Glomerular visceral epithelial cell (primary cell): ENCODE measurements at regions not wholly inside any gene's neighbourhood (a gene's known extent, or its start where the extent isn't known, plus 50 kb on each side); places are given as distances from the start of the nearest gene placed in this dataset.
"Not testable (repeated sequence)": the region's sequence is repeated elsewhere in the genome, so short reads cannot be mapped to it uniquely, and the experiment has no call there.

ENCODE experiments used
- DNase-seq: peaks from one replicate; pipeline ENCODE4 v3.0.0-alpha.2; 2016; ENCODE audit errors: extremely low spot score

GRCh38 chr5:125461641-125462072 is 715.2 kb upstream of the ZNF608 start:
- no peak for DNase-seq

- no peak for DNase-seq
Measured at GRCh38 chr5:125463466-125464092, 717.1 kb upstream of the ZNF608 start.

- DNase-seq: no peak
Measured at GRCh38 chr5:125464847-125465432, 718.5 kb upstream of the ZNF608 start.

- no peak for DNase-seq
Measured at GRCh38 chr5:125465703-125466102, 719.3 kb upstream of the ZNF608 start.

- no peak for DNase-seq
Measured at GRCh38 chr5:125467222-125467621, 720.8 kb upstream of the ZNF608 start.

- no peak for DNase-seq
Measured at GRCh38 chr5:125470280-125470902, 724.0 kb upstream of the ZNF608 start.

GRCh38 chr5:125476901-125477585 is 730.6 kb upstream of the ZNF608 start:
- no peak for DNase-seq

GRCh38 chr5:125477586-125477975 is 731.1 kb upstream of the ZNF608 start:
- DNase-seq: no peak

- no peak for DNase-seq
Measured at GRCh38 chr5:125478599-125478998, 732.2 kb upstream of the ZNF608 start.

GRCh38 chr5:125480911-125481310 is 734.5 kb upstream of the ZNF608 start:
- DNase-seq: no peak

- DNase-seq: no peak
Measured at GRCh38 chr5:125481506-125482465, 735.3 kb upstream of the ZNF608 start.

- no peak for DNase-seq
Measured at GRCh38 chr5:125483609-125484008, 737.2 kb upstream of the ZNF608 start.

GRCh38 chr5:125484272-125484741 is 737.9 kb upstream of the ZNF608 start:
- DNase-seq: peak; percentile 85

- DNase-seq: peak; percentile 94
Measured at GRCh38 chr5:125484742-125485641, 738.6 kb upstream of the ZNF608 start.

GRCh38 chr5:125485771-125486170 is 739.3 kb upstream of the ZNF608 start:
- no peak for DNase-seq

GRCh38 chr5:125486634-125487033 is 740.2 kb upstream of the ZNF608 start:
- DNase-seq: peak; percentile 44

- no peak for DNase-seq
Measured at GRCh38 chr5:125487231-125487630, 740.8 kb upstream of the ZNF608 start.

- not testable (repeated sequence) for DNase-seq
Measured at GRCh38 chr5:125487652-125488051, 741.2 kb upstream of the ZNF608 start.

GRCh38 chr5:125489146-125489545 is 742.7 kb upstream of the ZNF608 start:
- DNase-seq: no peak

GRCh38 chr5:125491986-125492492 is 745.6 kb upstream of the ZNF608 start:
- no peak for DNase-seq
